Trophoblast cell (in vitro differentiated cells and primary cell): ENCODE measurements at regions not wholly inside any gene's neighbourhood (a gene's known extent, or its start where the extent isn't known, plus 50 kb on each side); places are given as distances from the start of the nearest gene placed in this dataset.

Experiments used
- DNase-seq, 2 donors: peaks; one replicate each; pipeline ENCODE4 v3.0.0-alpha.2; 2016
- H2AFZ ChIP-seq: 2 replicates; pipeline ENCODE4 v1.6.1; 2013; ENCODE audit warnings: low read length, moderate library complexity, mild to moderate bottlenecking; ENCODE audit not compliant: insufficient read depth, poor library complexity
- H2AK5ac ChIP-seq: 2 replicates; pipeline ENCODE4 v1.6.1; 2013; ENCODE audit warnings: mild to moderate bottlenecking, low read length
- H2BK120ac ChIP-seq: 2 replicates; pipeline ENCODE4 v1.6.1; 2013; ENCODE audit warnings: low read length, mild to moderate bottlenecking, moderate library complexity; ENCODE audit not compliant: insufficient read depth, poor library complexity
- H2BK12ac ChIP-seq: 2 replicates; pipeline ENCODE4 v1.6.1; 2013; ENCODE audit warnings: mild to moderate bottlenecking, low read length, moderate library complexity
- H2BK5ac ChIP-seq: 2 replicates; pipeline ENCODE4 v1.6.1; 2013; ENCODE audit warnings: low read length, low read depth, moderate library complexity, mild to moderate bottlenecking; ENCODE audit not compliant: poor library complexity
- H3K14ac ChIP-seq: 2 replicates; pipeline ENCODE4 v1.6.1; 2013; ENCODE audit warnings: mild to moderate bottlenecking, low read length
- H3K18ac ChIP-seq: 2 replicates; pipeline ENCODE4 v1.6.1; 2013; ENCODE audit warnings: mild to moderate bottlenecking, low read length
- H3K23ac ChIP-seq: 2 replicates; pipeline ENCODE4 v1.6.1; 2013; ENCODE audit warnings: low read length
- H3K27ac ChIP-seq: 2 replicates; pipeline ENCODE4 v1.5.1; 2013; ENCODE audit warnings: low read depth, mild to moderate bottlenecking, inconsistent platforms, low read length, moderate library complexity
- H3K27me3 ChIP-seq: 2 replicates; pipeline ENCODE4 v1.6.1; 2013; ENCODE audit warnings: inconsistent platforms, mild to moderate bottlenecking, low read length, moderate library complexity; ENCODE audit not compliant: insufficient read depth
- H3K36me3 ChIP-seq, 2 experiments: 1 replicate in 1 of 2; 2 replicates in 1 of 2; pipeline ENCODE4 v1.6.1; 2013; ENCODE audit warnings: low read length in 2 of 2, mild to moderate bottlenecking in 2 of 2, moderate library complexity in 1 of 2; ENCODE audit not compliant: insufficient read depth in 2 of 2, control insufficient read depth in 1 of 2
- H3K4ac ChIP-seq: 2 replicates; pipeline ENCODE4 v1.6.1; 2013; ENCODE audit warnings: low read depth, mild to moderate bottlenecking, low read length, moderate library complexity
- H3K4me1 ChIP-seq, 2 experiments: 1 replicate in 1 of 2; 2 replicates in 1 of 2; pipeline ENCODE4 v1.6.1; 2013; ENCODE audit warnings: low read length in 2 of 2, mild to moderate bottlenecking in 2 of 2, moderate library complexity in 1 of 2; ENCODE audit not compliant: insufficient read depth in 2 of 2, control insufficient read depth in 1 of 2
- H3K4me2 ChIP-seq: 2 replicates; pipeline ENCODE4 v1.6.1; 2013; ENCODE audit warnings: inconsistent platforms, mild to moderate bottlenecking, low read length, moderate library complexity
- H3K4me3 ChIP-seq: 2 replicates; pipeline ENCODE4 v1.5.1; 2013; ENCODE audit warnings: mild to moderate bottlenecking, low read depth, low read length, inconsistent platforms
- H3K79me1 ChIP-seq: one replicate; pipeline ENCODE4 v1.6.1; 2013; ENCODE audit warnings: low read length
- H3K79me2 ChIP-seq: 2 replicates; pipeline ENCODE4 v1.6.1; 2013; ENCODE audit warnings: low read length, mild to moderate bottlenecking; ENCODE audit not compliant: control insufficient read depth, insufficient read depth, poor library complexity
- H3K9ac ChIP-seq: 2 replicates; pipeline ENCODE4 v1.6.1; 2013; ENCODE audit warnings: mild to moderate bottlenecking, low read length
- H3K9me3 ChIP-seq: 2 replicates; pipeline ENCODE4 v1.6.1; 2013; ENCODE audit warnings: low read depth, mild to moderate bottlenecking, control low read depth, inconsistent platforms, low read length; ENCODE audit not compliant: insufficient read depth
- H4K12ac ChIP-seq: 2 replicates; pipeline ENCODE4 v1.6.1; 2013; ENCODE audit warnings: low read depth, mild to moderate bottlenecking, low read length, moderate library complexity
- H4K8ac ChIP-seq: 2 replicates; pipeline ENCODE4 v1.6.1; 2013; ENCODE audit warnings: low read depth, mild to moderate bottlenecking, low read length, moderate library complexity
- H4K91ac ChIP-seq: one replicate; pipeline ENCODE4 v1.6.1; 2013; ENCODE audit warnings: low read depth, mild to moderate bottlenecking, low read length, moderate library complexity
- WGBS: extraction: QIAGEN DNeasy Blood & Tissue Kit; methylation state at CpG from one replicate; pipeline ENCODE4 v1.1.7; 2013; ENCODE audit warnings: missing lambda C conversion rate; ENCODE audit not compliant: insufficient read length, insufficient coverage; ENCODE audit errors: extremely low coverage; 5-methylcytosine and 5-hydroxymethylcytosine counted together

DNA sequence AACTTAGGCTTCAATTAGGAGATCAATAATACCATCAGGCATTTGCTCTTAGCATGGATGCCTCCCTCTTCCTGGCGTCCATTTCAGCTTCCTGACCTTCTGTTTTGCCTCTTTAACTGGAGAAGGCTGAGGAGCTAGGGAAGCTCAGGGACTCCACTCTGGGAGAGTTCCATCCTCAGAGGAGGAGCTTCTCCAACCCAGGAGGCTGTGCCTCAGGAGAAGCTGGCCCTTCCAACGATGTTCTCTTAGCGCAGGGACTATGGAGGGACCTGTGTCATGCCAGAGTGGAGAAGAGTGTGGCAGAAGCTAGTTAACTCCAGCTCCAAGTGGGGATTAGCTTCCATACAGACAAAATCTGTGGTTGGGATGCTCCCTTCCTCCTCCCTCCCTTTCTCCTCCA is 58.0 kb downstream of the KCNA5 start:
- no peak overlapping the region for H2AK5ac ChIP-seq
- no peak overlapping the region for H3K27ac ChIP-seq
- H2BK120ac ChIP-seq: no peak overlapping the region
- no peak overlapping the region for H4K91ac ChIP-seq
- no peak for DNase-seq
- H3K23ac ChIP-seq: no peak overlapping the region
- H3K4me1 ChIP-seq: no peaks in the 10 kb centered on the region
- H3K36me3 ChIP-seq: no peaks in the 10 kb centered on the region
- H3K14ac ChIP-seq: no peak overlapping the region
- H3K9me3 ChIP-seq: no peaks in the 10 kb centered on the region
- no peak overlapping the region for H4K12ac ChIP-seq
- H2BK5ac ChIP-seq: no peak overlapping the region
- no peak overlapping the region for H3K4ac ChIP-seq
- no peak overlapping the region for H3K9ac ChIP-seq
- H3K27me3 ChIP-seq: no peaks in the 10 kb centered on the region
- H3K18ac ChIP-seq: no peak overlapping the region
- H2BK12ac ChIP-seq: no peak overlapping the region
- H3K79me2 ChIP-seq: no peaks in the 10 kb centered on the region
- H3K79me1 ChIP-seq: no peaks in the 10 kb centered on the region
- H3K4me3 ChIP-seq: no peak overlapping the region
- no peak overlapping the region for H3K4me2 ChIP-seq
- no CpG with 5 or more reads among the region's 3 CpGs for WGBS
- no peak overlapping the region for H4K8ac ChIP-seq
- H2AFZ ChIP-seq: no peak overlapping the region

DNA sequence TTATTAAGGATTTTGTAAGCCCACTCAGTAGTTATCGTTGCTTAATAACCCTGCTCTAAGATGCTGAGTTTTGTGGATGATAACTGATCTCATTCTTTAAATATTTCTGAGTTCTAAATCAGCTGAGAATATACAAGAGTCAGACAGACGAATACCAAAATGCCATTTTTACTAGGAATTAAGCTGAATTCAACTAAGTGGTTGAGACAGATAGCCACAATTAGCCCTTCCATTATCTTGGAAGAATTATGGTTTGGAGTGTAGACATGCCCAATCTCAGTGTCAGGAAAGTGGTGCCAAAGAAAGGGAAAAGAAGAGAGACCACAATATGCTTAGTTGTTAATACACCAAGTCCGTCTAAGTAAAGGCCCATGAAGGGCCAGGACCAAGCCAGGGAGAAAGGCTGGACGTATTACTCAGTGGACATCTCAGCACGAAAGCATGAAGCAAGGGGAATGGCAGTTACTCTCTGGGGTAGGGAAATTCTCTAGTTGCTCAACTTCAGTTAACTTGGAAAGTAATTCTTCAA is 58.6 kb downstream of the KCNA5 start:
- Histone ChIP-seq H3K4me2 (no peak overlapping the region), H3K27ac (no peak overlapping the region), H4K12ac (no peak overlapping the region), H3K4me3 (no peak overlapping the region), H3K9me3 (no peaks in the 10 kb centered on the region), H4K8ac (no peak overlapping the region), H3K4ac (no peak overlapping the region), H3K4me1 (no peaks in the 10 kb centered on the region), H2BK12ac (no peak overlapping the region), H2AFZ (no peak overlapping the region), H3K9ac (no peak overlapping the region), H3K79me1 (no peaks in the 10 kb centered on the region), H2BK120ac (no peak overlapping the region), H3K23ac (no peak overlapping the region), H3K79me2 (no peaks in the 10 kb centered on the region), H3K18ac (no peak overlapping the region), H3K36me3 (no peaks in the 10 kb centered on the region), H2AK5ac (no peak overlapping the region), H2BK5ac (no peak overlapping the region), H3K27me3 (no peaks in the 10 kb centered on the region), H4K91ac (no peak overlapping the region), H3K14ac (no peak overlapping the region)
- DNase-seq: peak; percentile 29 to 47
- no CpG with 5 or more reads among the region's 5 CpGs for WGBS

DNA sequence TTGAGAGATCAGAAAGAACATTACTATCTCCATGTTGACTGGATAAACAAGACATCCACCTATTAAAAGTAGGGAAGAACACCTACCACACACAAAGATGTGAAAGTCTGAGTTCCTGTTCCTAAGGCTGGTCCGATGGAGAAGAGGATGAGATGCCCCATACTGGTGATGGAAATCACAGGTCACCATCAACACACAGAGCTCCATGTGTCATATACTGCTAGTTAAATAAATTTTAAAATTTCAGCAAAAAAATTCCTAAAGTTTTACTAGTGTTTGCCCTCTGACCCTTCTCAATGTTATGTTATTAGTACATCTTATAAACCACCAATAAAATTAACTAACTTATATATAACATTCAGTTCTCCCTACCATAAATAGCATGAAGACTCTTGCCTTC is 59.1 kb downstream of the KCNA5 start:
- Histone ChIP-seq H2BK12ac (no peak overlapping the region), H3K9ac (no peak overlapping the region), H3K4me1 (no peaks in the 10 kb centered on the region)

DNA sequence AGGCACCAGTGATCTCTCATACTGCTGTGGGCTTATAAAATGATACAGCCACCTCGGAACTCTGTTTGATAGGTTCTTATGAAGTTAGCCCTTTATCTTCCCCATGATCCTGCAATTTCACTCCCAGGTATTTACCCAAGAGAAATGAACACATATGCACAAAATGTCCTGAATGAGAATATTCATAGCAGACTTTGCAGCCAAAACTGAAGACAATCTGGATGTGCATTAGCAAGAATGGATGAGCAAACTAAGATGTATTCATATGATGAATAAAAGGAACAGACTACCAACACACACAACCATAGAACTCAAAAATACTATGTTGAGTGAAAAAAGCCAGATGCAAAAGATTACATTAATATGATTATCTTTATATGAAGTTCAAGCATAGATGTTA is 66.7 kb downstream of the KCNA5 start:
- Histone ChIP-seq H3K27me3 (no peaks in the 10 kb centered on the region), H3K4me1 (peaks cover 0 to 2% of the 10 kb centered on the region in 2 experiments), H4K91ac (no peak overlapping the region), H3K79me1 (no peaks in the 10 kb centered on the region), H4K8ac (no peak overlapping the region), H2AK5ac (no peak overlapping the region), H3K4me3 (no peak overlapping the region), H3K9ac (no peak overlapping the region), H2BK120ac (no peak overlapping the region), H3K4ac (no peak overlapping the region), H3K79me2 (no peaks in the 10 kb centered on the region), H4K12ac (no peak overlapping the region), H3K14ac (no peak overlapping the region), H3K4me2 (no peak overlapping the region), H3K9me3 (no peaks in the 10 kb centered on the region), H2BK12ac (no peak overlapping the region), H3K36me3 (no peaks in the 10 kb centered on the region), H3K23ac (no peak overlapping the region), H2AFZ (no peak overlapping the region), H2BK5ac (no peak overlapping the region), H3K27ac (no peak overlapping the region), H3K18ac (no peak overlapping the region)
- no CpG with 5 or more reads among the region's 1 CpG for WGBS
- no peak for DNase-seq

More for the DNA sequence above, 59.1 kb downstream of the KCNA5 start:
- Histone ChIP-seq H3K27me3 (no peaks in the 10 kb centered on the region), H3K27ac (no peak overlapping the region), H3K23ac (no peak overlapping the region), H3K79me2 (no peaks in the 10 kb centered on the region), H3K4me2 (no peak overlapping the region), H2AFZ (no peak overlapping the region), H3K14ac (no peak overlapping the region), H3K18ac (no peak overlapping the region), H3K36me3 (no peaks in the 10 kb centered on the region), H2BK120ac (no peak overlapping the region), H4K12ac (no peak overlapping the region), H2AK5ac (no peak overlapping the region), H3K9me3 (no peaks in the 10 kb centered on the region), H3K4me3 (no peak overlapping the region), H2BK5ac (no peak overlapping the region), H4K8ac (no peak overlapping the region), H3K79me1 (no peaks in the 10 kb centered on the region), H4K91ac (no peak overlapping the region), H3K4ac (no peak overlapping the region)
- no peak for DNase-seq
- WGBS: no CpG with 5 or more reads among the region's 1 CpG
